Loucy (cell line): ENCODE measurements at regions not wholly inside any gene's neighbourhood (a gene's known extent, or its start where the extent isn't known, plus 50 kb on each side); places are given as distances from the start of the nearest gene placed in this dataset.

Source experiments
- CTCF ChIP-seq: fragments of 200-600 bp; sonication (generic); conservative IDR thresholded peaks from 2 replicates; pipeline ENCODE4 v1.5.1; 2014; ENCODE audit warnings: mild to moderate bottlenecking, antibody characterized with exemption, low read length
- EZH2phosphoT487 ChIP-seq: fragments of 200-600 bp; IDR thresholded peaks from 2 replicates; pipeline ENCODE4 v1.6.1; 2018; ENCODE audit warnings: antibody characterized with exemption, mild to moderate bottlenecking, moderate library complexity, borderline replicate concordance

GRCh38 chr1:187816646-187817045, 987.9 kb downstream of the PLA2G4A start:
- TF ChIP-seq CTCF (no peak), EZH2phosphoT487 (no peak)
